ENCODE measurements at regions not wholly inside any gene's neighbourhood (a gene's known extent, or its start where the extent isn't known, plus 50 kb on each side); places are given as distances from the start of the nearest gene placed in this dataset.

DNA sequence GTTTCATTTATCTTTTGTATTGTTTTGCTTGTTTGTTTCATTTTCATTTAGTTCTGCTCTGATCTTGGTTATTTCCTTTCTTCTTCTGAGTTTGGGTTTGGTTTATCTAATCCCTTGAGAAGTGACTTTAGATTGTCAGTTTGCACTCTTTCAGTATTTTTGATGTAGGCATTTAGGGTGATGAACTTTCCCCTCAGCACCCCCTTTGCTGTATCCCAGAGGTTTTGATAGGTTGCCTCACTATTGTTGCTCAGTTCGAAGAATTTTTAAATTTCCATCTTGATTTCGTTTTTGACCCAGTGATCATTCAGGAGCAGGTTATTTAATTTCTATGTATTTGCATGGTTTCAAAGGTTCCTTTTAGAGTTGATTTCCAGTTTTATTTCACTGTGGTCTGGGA, 119.6 kb upstream of the SSTR4 start:
- no peak overlapping the region for H3K9ac ChIP-seq (ENCODE audit: low read length)
- intact Hi-C loops (cut with micrococcal nuclease): no loop called here
- DNase-seq (no peak), ATAC-seq (ENCODE audit: low read depth) (no peak)
- H3K4me3 Mint-ChIP-seq: no peak overlapping the region
- no peaks in the 10 kb centered on the region for H4K20me1 ChIP-seq (ENCODE audit: control insufficient read depth, insufficient read depth, low read length, poor library complexity, severe bottlenecking)
- no peaks in the 10 kb centered on the region for H3K36me3 ChIP-seq (replicated peaks in 1 of 2; ENCODE audit: control extremely low read depth in 1 of 2, control insufficient read depth in 1 of 2, extremely low read depth in 1 of 2, insufficient read depth in 2 of 2, low read length in 1 of 2)
- no peaks in the 10 kb centered on the region for H3K4me1 ChIP-seq (ENCODE audit: control insufficient read depth in 2 of 2, insufficient read depth in 2 of 2, low read length in 2 of 2)
- H3K4me3 ChIP-seq (ENCODE audit: control extremely low read depth in 1 of 5, extremely low read depth in 1 of 5, insufficient read depth in 1 of 5, low read depth in 2 of 5, low read length in 4 of 5): no peak overlapping the region
- WGBS (ENCODE audit: insufficient coverage): no CpG with 5 or more reads among the region's 2 CpGs
- H3K27ac Mint-ChIP-seq: no peak overlapping the region
- POLR2A ChIA-PET: no interaction called here
- no peaks in the 10 kb centered on the region for H3K4me1 Mint-ChIP-seq
- TF ChIP-seq, protein P1, sequence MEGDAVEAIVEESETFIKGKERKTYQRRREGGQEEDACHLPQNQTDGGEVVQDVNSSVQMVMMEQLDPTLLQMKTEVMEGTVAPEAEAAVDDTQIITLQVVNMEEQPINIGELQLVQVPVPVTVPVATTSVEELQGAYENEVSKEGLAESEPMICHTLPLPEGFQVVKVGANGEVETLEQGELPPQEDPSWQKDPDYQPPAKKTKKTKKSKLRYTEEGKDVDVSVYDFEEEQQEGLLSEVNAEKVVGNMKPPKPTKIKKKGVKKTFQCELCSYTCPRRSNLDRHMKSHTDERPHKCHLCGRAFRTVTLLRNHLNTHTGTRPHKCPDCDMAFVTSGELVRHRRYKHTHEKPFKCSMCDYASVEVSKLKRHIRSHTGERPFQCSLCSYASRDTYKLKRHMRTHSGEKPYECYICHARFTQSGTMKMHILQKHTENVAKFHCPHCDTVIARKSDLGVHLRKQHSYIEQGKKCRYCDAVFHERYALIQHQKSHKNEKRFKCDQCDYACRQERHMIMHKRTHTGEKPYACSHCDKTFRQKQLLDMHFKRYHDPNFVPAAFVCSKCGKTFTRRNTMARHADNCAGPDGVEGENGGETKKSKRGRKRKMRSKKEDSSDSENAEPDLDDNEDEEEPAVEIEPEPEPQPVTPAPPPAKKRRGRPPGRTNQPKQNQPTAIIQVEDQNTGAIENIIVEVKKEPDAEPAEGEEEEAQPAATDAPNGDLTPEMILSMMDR (IDR thresholded peaks at IDR 0.05): no peak
- TF ChIP-seq EZH2 (IDR thresholded peaks at IDR 0.05; ENCODE audit: borderline replicate concordance, insufficient read depth, low read depth, low read length, poor library complexity, severe bottlenecking): no peak
- H3K9me3 Mint-ChIP-seq (ENCODE audit: insufficient read depth): peaks cover 2% of the 10 kb centered on the region
- peaks cover 0 to 2% (median 0%) of the 10 kb centered on the region in 3 donors for H3K9me3 ChIP-seq (ENCODE audit: control extremely low read depth in 1 of 3, control insufficient read depth in 2 of 3, insufficient read depth in 1 of 3, low read length in 2 of 3)
- H3K27ac ChIP-seq (ENCODE audit: low read length in 2 of 2): no peak overlapping the region
- peaks cover 0 to 4% (median 0%) of the 10 kb centered on the region in 4 experiments for H3K27me3 ChIP-seq (replicated peaks in 1 of 4; ENCODE audit: control extremely low read depth in 1 of 4, control insufficient read depth in 3 of 4, insufficient read depth in 4 of 4, low read length in 3 of 4)
- no peak overlapping the region for H2AFZ ChIP-seq (ENCODE audit: insufficient read depth, low read depth, low read length, poor library complexity, severe bottlenecking)
- CTCF ChIA-PET: no interaction called here
- peaks cover 4% of the 10 kb centered on the region for H3K27me3 Mint-ChIP-seq
- H3K79me2 ChIP-seq (ENCODE audit: control insufficient read depth, insufficient read depth, low read length): no peaks in the 10 kb centered on the region
- H3K4me2 ChIP-seq (replicated peaks; ENCODE audit: low read depth, low read length, poor library complexity, severe bottlenecking): no peak overlapping the region

DNA sequence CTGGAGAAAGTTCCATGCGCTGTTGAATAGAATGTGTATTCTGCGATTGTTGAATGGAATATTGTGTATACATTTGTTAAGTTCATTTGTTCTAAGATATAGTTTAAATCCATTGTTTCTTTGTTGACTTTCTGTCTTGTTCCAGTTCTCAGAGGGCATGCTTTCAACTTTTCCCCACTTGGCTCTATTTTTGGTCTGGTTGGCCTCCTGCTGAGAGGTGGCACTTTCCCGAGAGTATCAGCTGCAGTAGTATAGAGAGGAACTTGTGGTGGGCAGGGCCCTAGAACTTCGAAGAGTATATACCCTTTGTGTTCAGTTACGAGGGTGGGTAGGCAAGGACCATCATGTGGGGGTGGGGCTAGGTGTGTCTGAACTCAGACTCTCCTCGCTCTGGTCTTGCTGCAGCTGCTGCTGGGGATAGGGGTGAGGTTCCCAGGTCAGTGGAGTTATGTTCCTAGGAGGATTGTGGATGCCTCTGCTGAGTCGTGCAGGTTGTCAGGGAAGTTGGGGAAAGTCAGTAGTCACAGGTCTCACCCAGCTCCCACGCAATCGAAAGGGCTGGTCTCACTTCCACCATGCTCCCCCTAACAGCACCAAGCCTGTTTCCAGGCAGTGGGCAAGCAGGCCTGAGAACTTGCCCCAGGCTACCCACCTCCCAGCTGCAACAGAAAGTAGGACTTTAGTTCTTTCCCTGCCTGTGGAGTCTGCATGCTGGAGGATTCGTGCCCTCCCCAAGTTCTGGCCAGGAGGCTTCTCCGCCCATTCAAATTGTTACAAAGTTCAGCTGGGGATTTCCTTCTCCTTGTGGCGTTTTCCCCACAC, 118.9 kb upstream of the SSTR4 start:
- no peak for ATAC-seq (ENCODE audit: low read depth)
- Histone ChIP-seq H3K36me3 (replicated peaks in 1 of 2; ENCODE audit: control extremely low read depth in 1 of 2, control insufficient read depth in 1 of 2, extremely low read depth in 1 of 2, insufficient read depth in 2 of 2, low read length in 1 of 2) (no peaks in the 10 kb centered on the region), H2AFZ (ENCODE audit: insufficient read depth, low read depth, low read length, poor library complexity, severe bottlenecking) (no peak overlapping the region), H3K4me3 (ENCODE audit: control extremely low read depth in 1 of 5, extremely low read depth in 1 of 5, insufficient read depth in 1 of 5, low read depth in 2 of 5, low read length in 4 of 5) (no peak overlapping the region), H3K9ac (ENCODE audit: low read length) (no peak overlapping the region), H3K27me3 (replicated peaks in 1 of 4; ENCODE audit: control extremely low read depth in 1 of 4, control insufficient read depth in 3 of 4, insufficient read depth in 4 of 4, low read length in 3 of 4) (peaks cover 0 to 4% (median 0%) of the 10 kb centered on the region in 4 experiments), H3K27ac (ENCODE audit: low read length in 2 of 2) (no peak overlapping the region), H3K79me2 (ENCODE audit: control insufficient read depth, insufficient read depth, low read length) (no peaks in the 10 kb centered on the region), H3K4me2 (replicated peaks; ENCODE audit: low read depth, low read length, poor library complexity, severe bottlenecking) (no peak overlapping the region), H3K4me1 (ENCODE audit: control insufficient read depth in 2 of 2, insufficient read depth in 2 of 2, low read length in 2 of 2) (no peaks in the 10 kb centered on the region), H3K9me3 (ENCODE audit: control extremely low read depth in 1 of 3, control insufficient read depth in 2 of 3, insufficient read depth in 1 of 3, low read length in 2 of 3) (peaks cover 0 to 2% (median 0%) of the 10 kb centered on the region in 3 donors), H4K20me1 (ENCODE audit: control insufficient read depth, insufficient read depth, low read length, poor library complexity, severe bottlenecking) (no peaks in the 10 kb centered on the region)
- H3K27ac Mint-ChIP-seq: no peak overlapping the region
- 68% methylated on average over 7 of the region's 12 CpGs for WGBS (ENCODE audit: insufficient coverage)
- ChIA-PET CTCF (no interaction called here), POLR2A (no interaction called here)
- H3K4me1 Mint-ChIP-seq: no peaks in the 10 kb centered on the region
- H3K27me3 Mint-ChIP-seq: peaks cover 4% of the 10 kb centered on the region
- no peak for DNase-seq
- intact Hi-C loops (cut with micrococcal nuclease): no loop called here
- H3K9me3 Mint-ChIP-seq (ENCODE audit: insufficient read depth): peaks cover 2% of the 10 kb centered on the region
- no peak overlapping the region for H3K4me3 Mint-ChIP-seq
- no peak for TF ChIP-seq EZH2 (IDR thresholded peaks at IDR 0.05; ENCODE audit: borderline replicate concordance, insufficient read depth, low read depth, low read length, poor library complexity, severe bottlenecking)
- TF ChIP-seq, protein P1 (IDR thresholded peaks at IDR 0.05): no peak
